CD14-positive monocyte (primary cell): ENCODE measurements at regions not wholly inside any gene's neighbourhood (a gene's known extent, or its start where the extent isn't known, plus 50 kb on each side); places are given as distances from the start of the nearest gene placed in this dataset.

ENCODE experiments used
- DNase-seq, 3 donors: peaks; one replicate each; pipeline ENCODE4 v3.0.0-alpha.2; 2011 to 2022
- H2AFZ ChIP-seq: 2 replicates; pipeline ENCODE4 v1.6.0; 2012; ENCODE audit warnings: mild to moderate bottlenecking, low read depth, low read length, inconsistent platforms; ENCODE audit not compliant: insufficient read depth, poor library complexity, severe bottlenecking
- H3K27ac ChIP-seq, 2 donors: 1 replicate in 1 of 2; 2 replicates in 1 of 2; pipeline ENCODE4 v1.5.1; 2012 to 2013; ENCODE audit warnings: low read length in 2 of 2, control low read depth in 1 of 2, inconsistent platforms in 1 of 2, low read depth in 1 of 2, mild to moderate bottlenecking in 1 of 2
- H3K27me3 ChIP-seq, 2 donors: one replicate each; pipeline versions ENCODE4 v1.6.0 to v1.6.1; 2011 to 2013; ENCODE audit warnings: low read length in 2 of 2; ENCODE audit not compliant: control insufficient read depth in 2 of 2, insufficient read depth in 2 of 2
- H3K36me3 ChIP-seq, 2 donors: replicated peaks in 1 of 2; 1 replicate in 1 of 2; 2 replicates in 1 of 2; pipeline versions ENCODE4 v1.5.1 to v1.6.1; 2012 to 2013; ENCODE audit warnings: low read length in 2 of 2, control low read depth in 1 of 2, inconsistent platforms in 1 of 2, mild to moderate bottlenecking in 1 of 2; ENCODE audit not compliant: insufficient read depth in 2 of 2, control insufficient read depth in 1 of 2
- H3K4me1 ChIP-seq, 2 donors: 1 replicate in 1 of 2; 2 replicates in 1 of 2; pipeline versions ENCODE4 v1.5.1 to v1.6.1; 2012 to 2013; ENCODE audit warnings: low read length in 2 of 2, control low read depth in 1 of 2, inconsistent platforms in 1 of 2, mild to moderate bottlenecking in 1 of 2, moderate library complexity in 1 of 2; ENCODE audit not compliant: insufficient read depth in 2 of 2, control insufficient read depth in 1 of 2
- H3K4me2 ChIP-seq: replicated peaks from 2 replicates; pipeline ENCODE3; 2012; ENCODE audit warnings: low read length, moderate library complexity, mild to moderate bottlenecking; ENCODE audit not compliant: poor library complexity, severe bottlenecking; ENCODE audit errors: extremely low read depth
- H3K4me3 ChIP-seq, 3 experiments: fragments of 200-600 bp in 1 of 3; sonication (generic) in 1 of 3; replicated peaks in 1 of 3; 1 replicate in 2 of 3; 2 replicates in 1 of 3; pipeline ENCODE4 v1.5.1; 2011 to 2013; ENCODE audit warnings: low read length in 3 of 3, mild to moderate bottlenecking in 3 of 3, control low read depth in 2 of 3, low read depth in 2 of 3, inconsistent platforms in 1 of 3, moderate library complexity in 1 of 3
- H3K79me2 ChIP-seq: 2 replicates; pipeline ENCODE4 v1.6.0; 2012; ENCODE audit warnings: mild to moderate bottlenecking, control low read depth, inconsistent platforms, low read length, moderate library complexity; ENCODE audit not compliant: insufficient read depth
- H3K9ac ChIP-seq: 2 replicates; pipeline ENCODE4 v1.6.0; 2017; ENCODE audit warnings: low read length, mild to moderate bottlenecking; ENCODE audit not compliant: insufficient read depth, poor library complexity, severe bottlenecking
- H3K9me3 ChIP-seq, 2 donors: replicated peaks in 1 of 2; 1 replicate in 1 of 2; 2 replicates in 1 of 2; pipeline versions ENCODE4 v1.5.1 to v1.6.1; 2012 to 2013; ENCODE audit warnings: low read length in 2 of 2, control low read depth in 1 of 2; ENCODE audit not compliant: control insufficient read depth in 1 of 2, insufficient read depth in 1 of 2
- H4K20me1 ChIP-seq: 2 replicates; pipeline ENCODE4 v1.6.0; 2012; ENCODE audit warnings: mild to moderate bottlenecking, low read length, control low read depth, moderate library complexity; ENCODE audit not compliant: insufficient read depth
- H3K27ac Mint-ChIP-seq, 7 donors: one replicate each; pipeline ENCODE4 v1.8.0; 2020; ENCODE audit warnings: mild to moderate bottlenecking in 7 of 7, mixed read lengths in 7 of 7, moderate library complexity in 6 of 7, inconsistent platforms in 2 of 7
- H3K27me3 Mint-ChIP-seq, 3 donors: one replicate each; pipeline ENCODE4 v1.8.0; 2021 to 2022; ENCODE audit warnings: low read depth in 3 of 3, mild to moderate bottlenecking in 3 of 3, mixed read lengths in 3 of 3, moderate library complexity in 3 of 3, inconsistent platforms in 1 of 3
- H3K36me3 Mint-ChIP-seq, 2 donors: one replicate each; pipeline ENCODE4 v1.8.0; 2020; ENCODE audit warnings: mixed read lengths in 2 of 2, inconsistent platforms in 1 of 2, mild to moderate bottlenecking in 1 of 2
- H3K4me1 Mint-ChIP-seq: one replicate; pipeline ENCODE4 v1.8.0; 2020; ENCODE audit warnings: mild to moderate bottlenecking, mixed read lengths
- H3K4me3 Mint-ChIP-seq, 2 donors: one replicate each; pipeline ENCODE4 v1.8.0; 2020; ENCODE audit warnings: mild to moderate bottlenecking in 2 of 2, mixed read lengths in 2 of 2, moderate library complexity in 1 of 2
- H3K9me3 Mint-ChIP-seq, 7 donors: one replicate each; pipeline ENCODE4 v1.8.0; 2020 to 2022; ENCODE audit warnings: mixed read lengths in 7 of 7, mild to moderate bottlenecking in 6 of 7, moderate library complexity in 6 of 7, inconsistent platforms in 2 of 7
- CTCF ChIP-seq: fragments of 200-600 bp; IDR thresholded peaks from one replicate; pipeline ENCODE4 v1.8.0; 2022; ENCODE audit warnings: antibody characterized with exemption, mild to moderate bottlenecking
- WGBS: methylation state at CpG from one replicate; pipeline ENCODE4 v1.1.5; 2013; ENCODE audit warnings: missing lambda C conversion rate; ENCODE audit not compliant: insufficient coverage; 5-methylcytosine and 5-hydroxymethylcytosine counted together
- intact Hi-C, 2 donors: fragments of 100-400 bp; cut with micrococcal nuclease; formaldehyde crosslinking; loops; one replicate each; pipeline versions ENCODE4 v1.15.0 to v1.15.1; 2023

GRCh38 chr4:77248805-77249204, 91.8 kb downstream of the CCNG2 start:
- H3K9ac ChIP-seq = no peak overlapping the region
- no peaks in the 10 kb centered on the region for H3K27me3 ChIP-seq
- no peak overlapping the region for H3K4me3 ChIP-seq
- TF ChIP-seq CTCF = no peak
- no peak overlapping the region for H3K27ac Mint-ChIP-seq
- no peaks in the 10 kb centered on the region for H3K9me3 ChIP-seq
- DNase-seq = no peak
- no peaks in the 10 kb centered on the region for H3K36me3 ChIP-seq
- H3K9me3 Mint-ChIP-seq = peaks cover 0 to 2% (median 0%) of the 10 kb centered on the region in 7 donors
- H3K36me3 Mint-ChIP-seq = no peaks in the 10 kb centered on the region
- H3K4me1 ChIP-seq = no peaks in the 10 kb centered on the region
- peaks cover 0 to 4% (median 1%) of the 10 kb centered on the region in 3 donors for H3K27me3 Mint-ChIP-seq
- H4K20me1 ChIP-seq = no peaks in the 10 kb centered on the region
- 88% methylated on average over 4 of the region's 4 CpGs for WGBS
- no peaks in the 10 kb centered on the region for H3K4me1 Mint-ChIP-seq
- H3K4me3 Mint-ChIP-seq = no peak overlapping the region
- no peak overlapping the region for H3K27ac ChIP-seq
- no peaks in the 10 kb centered on the region for H3K79me2 ChIP-seq
- H3K4me2 ChIP-seq = no peak overlapping the region
- no peak overlapping the region for H2AFZ ChIP-seq
- intact Hi-C loops = no loop called here

- H2AFZ ChIP-seq = no peak overlapping the region
- no peak for DNase-seq
- Mint-ChIP-seq H3K27ac (no peak overlapping the region), H3K27me3 (peaks cover 3 to 5% (median 3%) of the 10 kb centered on the region in 3 donors), H3K4me1 (no peaks in the 10 kb centered on the region), H3K36me3 (no peaks in the 10 kb centered on the region), H3K9me3 (peaks cover 0 to 7% (median 2%) of the 10 kb centered on the region in 7 donors), H3K4me3 (no peak overlapping the region)
- no peak overlapping the region for H3K4me2 ChIP-seq
- no peaks in the 10 kb centered on the region for H3K4me1 ChIP-seq
- TF ChIP-seq CTCF = no peak
- H3K4me3 ChIP-seq = no peak overlapping the region
- H3K27ac ChIP-seq = no peak overlapping the region
- H3K9ac ChIP-seq = no peak overlapping the region
- no peaks in the 10 kb centered on the region for H4K20me1 ChIP-seq
- 80% methylated on average over 2 of the region's 3 CpGs for WGBS
- intact Hi-C loops = no loop called here
- H3K36me3 ChIP-seq = no peaks in the 10 kb centered on the region
- H3K79me2 ChIP-seq = no peaks in the 10 kb centered on the region
- no peaks in the 10 kb centered on the region for H3K27me3 ChIP-seq
- H3K9me3 ChIP-seq = no peaks in the 10 kb centered on the region
These were observed 94.7 kb downstream of the CCNG2 start for GRCh38 chr4:77251751-77252150.
